ENCODE measurements at regions not wholly inside any gene's neighbourhood (a gene's known extent, or its start where the extent isn't known, plus 50 kb on each side); places are given as distances from the start of the nearest gene placed in this dataset.

- TF ChIP-seq CTCF (IDR thresholded peaks at IDR 0.05) = no peak
- TF ChIP-seq POLR2A (IDR thresholded peaks at IDR 0.05) = no peak
Measured at GRCh38 chr15:96153929-96154328, 176.6 kb upstream of the NR2F2 start.

Data from body of pancreas (tissue), 4 donors.